MM.1S (cell line): ENCODE measurements at regions not wholly inside any gene's neighbourhood (a gene's known extent, or its start where the extent isn't known, plus 50 kb on each side); places are given as distances from the start of the nearest gene placed in this dataset.

ENCODE experiments used
- DNase-seq: peaks from one replicate; pipeline ENCODE4 v3.0.0-alpha.2; 2015
- H2AFZ ChIP-seq: fragments of 300-600 bp; sonication (generic); 2 replicates; pipeline ENCODE4 v1.6.0; 2016; ENCODE audit warnings: antibody characterized with exemption, low read length
- H3F3A ChIP-seq: fragments of 300-600 bp; sonication (generic); 2 replicates; pipeline ENCODE4 v1.6.1; 2016; ENCODE audit warnings: mild to moderate bottlenecking, antibody characterized with exemption, low read length, moderate library complexity, mixed read lengths; ENCODE audit not compliant: insufficient read depth
- H3K27ac ChIP-seq: fragments of 300-600 bp; sonication (generic); 2 replicates; pipeline ENCODE4 v1.5.1; 2016; ENCODE audit warnings: mild to moderate bottlenecking, low read length
- H3K27me3 ChIP-seq: fragments of 300-600 bp; sonication (generic); replicated peaks from 2 replicates; pipeline ENCODE4 v1.6.0; 2016; ENCODE audit warnings: low read length; ENCODE audit not compliant: insufficient read depth
- H3K36me3 ChIP-seq: fragments of 300-600 bp; sonication (generic); replicated peaks from 2 replicates; pipeline ENCODE4 v1.6.1; 2016; ENCODE audit warnings: mild to moderate bottlenecking, low read length, mixed read lengths; ENCODE audit not compliant: insufficient read depth
- H3K4me1 ChIP-seq: fragments of 300-600 bp; sonication (generic); 2 replicates; pipeline ENCODE4 v1.6.1; 2016; ENCODE audit warnings: low read length, mixed read lengths
- H3K4me2 ChIP-seq: fragments of 300-600 bp; sonication (generic); 2 replicates; pipeline ENCODE4 v1.6.0; 2016; ENCODE audit warnings: low read depth, low read length
- H3K4me3 ChIP-seq: fragments of 300-600 bp; sonication (generic); 2 replicates; pipeline ENCODE4 v1.5.1; 2016; ENCODE audit warnings: low read length, mixed read lengths
- H3K79me2 ChIP-seq: fragments of 300-600 bp; sonication (generic); 2 replicates; pipeline ENCODE4 v1.6.1; 2016; ENCODE audit warnings: mixed run types, low read length, mixed read lengths
- H3K9ac ChIP-seq: fragments of 300-600 bp; sonication (generic); 2 replicates; pipeline ENCODE4 v1.6.1; 2016; ENCODE audit warnings: low read length, mixed read lengths
- H3K9me2 ChIP-seq: fragments of 300-600 bp; sonication (generic); replicated peaks from 2 replicates; pipeline ENCODE4 v1.6.1; 2016; ENCODE audit warnings: mild to moderate bottlenecking, low read length, mixed read lengths; ENCODE audit not compliant: insufficient read depth
- H3K9me3 ChIP-seq: fragments of 300-600 bp; sonication (generic); replicated peaks from 2 replicates; pipeline ENCODE4 v1.6.1; 2016; ENCODE audit warnings: mild to moderate bottlenecking, low read length, mixed read lengths; ENCODE audit not compliant: insufficient read depth
- H4K20me1 ChIP-seq: fragments of 300-600 bp; sonication (generic); 2 replicates; pipeline ENCODE4 v1.6.1; 2016; ENCODE audit warnings: mild to moderate bottlenecking, low read length, moderate library complexity, mixed read lengths; ENCODE audit not compliant: insufficient read depth
- CTCF ChIP-seq: fragments of 300-600 bp; sonication (generic); IDR thresholded peaks from 2 replicates; pipeline ENCODE4 v1.5.1; 2016; ENCODE audit warnings: antibody characterized with exemption, low read length, mixed read lengths
- EZH2 ChIP-seq: fragments of 300-600 bp; sonication (generic); optimal IDR thresholded peaks from 2 replicates; pipeline ENCODE3; 2017; ENCODE audit warnings: low read depth, mild to moderate bottlenecking, antibody characterized with exemption, low read length, mixed read lengths
- EZH2phosphoT487 ChIP-seq: fragments of 300-600 bp; sonication (generic); IDR thresholded peaks from 2 replicates; pipeline ENCODE4 v1.6.1; 2018; ENCODE audit warnings: antibody characterized with exemption, low read length

- Histone ChIP-seq H2AFZ (no peak overlapping the region), H3K4me1 (no peaks in the 10 kb centered on the region), H3K9me2 (no peaks in the 10 kb centered on the region), H3K4me3 (no peak overlapping the region), H3K36me3 (no peaks in the 10 kb centered on the region), H3K9me3 (no peaks in the 10 kb centered on the region), H3F3A (no peaks in the 10 kb centered on the region), H4K20me1 (no peaks in the 10 kb centered on the region), H3K27ac (no peak overlapping the region), H3K79me2 (no peaks in the 10 kb centered on the region), H3K4me2 (no peak overlapping the region), H3K27me3 (no peaks in the 10 kb centered on the region), H3K9ac (no peak overlapping the region)
- no peak for TF ChIP-seq EZH2phosphoT487
- TF ChIP-seq CTCF = no peak
- no peak for TF ChIP-seq EZH2
- DNase-seq = no peak
Measured at GRCh38 chr13:80469853-80470381, 129.0 kb upstream of the SPRY2 start.

GRCh38 chr13:80469105-80469852 is 128.4 kb upstream of the SPRY2 start:
- Histone ChIP-seq H3F3A (no peaks in the 10 kb centered on the region), H3K79me2 (no peaks in the 10 kb centered on the region), H3K27me3 (no peaks in the 10 kb centered on the region), H3K9ac (no peak overlapping the region), H3K9me3 (no peaks in the 10 kb centered on the region), H3K27ac (no peak overlapping the region), H4K20me1 (no peaks in the 10 kb centered on the region), H2AFZ (no peak overlapping the region), H3K4me3 (no peak overlapping the region), H3K4me2 (no peak overlapping the region), H3K36me3 (no peaks in the 10 kb centered on the region), H3K9me2 (no peaks in the 10 kb centered on the region), H3K4me1 (no peaks in the 10 kb centered on the region)
- TF ChIP-seq EZH2 (no peak), EZH2phosphoT487 (no peak), CTCF (no peak)
- no peak for DNase-seq

GRCh38 chr13:80465321-80465720 is 124.4 kb upstream of the SPRY2 start:
- no peaks in the 10 kb centered on the region for H3K36me3 ChIP-seq
- H3K27ac ChIP-seq = no peak overlapping the region
- H3K9ac ChIP-seq = no peak overlapping the region
- TF ChIP-seq EZH2 = no peak
- TF ChIP-seq EZH2phosphoT487 = no peak
- no peak for TF ChIP-seq CTCF
- no peaks in the 10 kb centered on the region for H4K20me1 ChIP-seq
- no peak overlapping the region for H3K4me2 ChIP-seq
- H3K9me3 ChIP-seq = no peaks in the 10 kb centered on the region
- H3K27me3 ChIP-seq = no peaks in the 10 kb centered on the region
- H2AFZ ChIP-seq = no peak overlapping the region
- H3K79me2 ChIP-seq = no peaks in the 10 kb centered on the region
- no peaks in the 10 kb centered on the region for H3K4me1 ChIP-seq
- no peaks in the 10 kb centered on the region for H3F3A ChIP-seq
- no peaks in the 10 kb centered on the region for H3K9me2 ChIP-seq
- no peak overlapping the region for H3K4me3 ChIP-seq
- no peak for DNase-seq
